ENCODE measurements at regions not wholly inside any gene's neighbourhood (a gene's known extent, or its start where the extent isn't known, plus 50 kb on each side); places are given as distances from the start of the nearest gene placed in this dataset.
"Not testable (repeated sequence)": the region's sequence is repeated elsewhere in the genome, so short reads cannot be mapped to it uniquely, and the experiment has no call there.

- DNase-seq (ENCODE audit: low read depth in 2 of 2) = not testable (repeated sequence)
These were observed 53.3 kb upstream of the DPP6 start for GRCh38 chr7:153998896-153999295.

Data from stimulated activated CD4-positive, alpha-beta T cell treated with anti-CD3 and anti-CD28 coated beads, Interleukin-4, amount 100 ng/mL, for 48 hours (primary cell).